IPS-NIHi11 (cell line): ENCODE measurements at regions not wholly inside any gene's neighbourhood (a gene's known extent, or its start where the extent isn't known, plus 50 kb on each side); places are given as distances from the start of the nearest gene placed in this dataset.

Experiments
- DNase-seq: peaks from one replicate; pipeline ENCODE4 v3.0.0; 2012; ENCODE audit warnings: mixed read lengths, low spot score

- no peak for DNase-seq
These were observed 694.1 kb downstream of the PLCL1 start for GRCh38 chr2:198498516-198498915.

- no peak for DNase-seq
These were observed 693.7 kb downstream of the PLCL1 start for GRCh38 chr2:198498048-198498447.

- DNase-seq: no peak
These were observed 690.5 kb downstream of the PLCL1 start for GRCh38 chr2:198494931-198495330.

- no peak for DNase-seq
These were observed 686.4 kb downstream of the PLCL1 start for GRCh38 chr2:198490748-198491147.

- no peak for DNase-seq
These were observed 684.6 kb downstream of the PLCL1 start for GRCh38 chr2:198488964-198489363.

- no peak for DNase-seq
These were observed 678.7 kb downstream of the PLCL1 start for GRCh38 chr2:198483051-198483450.

- no peak for DNase-seq
These were observed 674.7 kb downstream of the PLCL1 start for GRCh38 chr2:198479065-198479464.

GRCh38 chr2:198478361-198478760, 674.0 kb downstream of the PLCL1 start:
- DNase-seq: no peak

- DNase-seq: no peak
These were observed 671.6 kb downstream of the PLCL1 start for GRCh38 chr2:198476007-198476406.

GRCh38 chr2:198471291-198471690, 666.9 kb downstream of the PLCL1 start:
- DNase-seq: peak; percentile 9

- DNase-seq: no peak
These were observed 663.7 kb downstream of the PLCL1 start for GRCh38 chr2:198468136-198468535.

GRCh38 chr2:198465970-198466369, 661.6 kb downstream of the PLCL1 start:
- no peak for DNase-seq

GRCh38 chr2:198456418-198456817, 652.0 kb downstream of the PLCL1 start:
- DNase-seq: no peak

GRCh38 chr2:198453866-198454265, 649.5 kb downstream of the PLCL1 start:
- DNase-seq: no peak

- DNase-seq: no peak
These were observed 647.9 kb downstream of the PLCL1 start for GRCh38 chr2:198452327-198452726.

GRCh38 chr2:198448789-198449188, 644.4 kb downstream of the PLCL1 start:
- DNase-seq: no peak

GRCh38 chr2:198444800-198445287, 640.5 kb downstream of the PLCL1 start:
- no peak for DNase-seq

GRCh38 chr2:198441901-198442300, 637.5 kb downstream of the PLCL1 start:
- no peak for DNase-seq

- no peak for DNase-seq
These were observed 636.9 kb downstream of the PLCL1 start for GRCh38 chr2:198441246-198441645.

- no peak for DNase-seq
These were observed 636.4 kb downstream of the PLCL1 start for GRCh38 chr2:198440833-198441232.

- DNase-seq: no peak
These were observed 633.9 kb downstream of the PLCL1 start for GRCh38 chr2:198438331-198438730.

GRCh38 chr2:198424112-198424511, 619.7 kb downstream of the PLCL1 start:
- no peak for DNase-seq

GRCh38 chr2:198417836-198418235, 613.4 kb downstream of the PLCL1 start:
- no peak for DNase-seq

- DNase-seq: no peak
These were observed 610.6 kb downstream of the PLCL1 start for GRCh38 chr2:198414976-198415375.

GRCh38 chr2:198411936-198412335, 607.5 kb downstream of the PLCL1 start:
- DNase-seq: no peak
